SK-N-MC (cell line): ENCODE measurements at regions not wholly inside any gene's neighbourhood (a gene's known extent, or its start where the extent isn't known, plus 50 kb on each side); places are given as distances from the start of the nearest gene placed in this dataset.

ENCODE experiments used
- EZH2 ChIP-seq: fragments of 200-600 bp; sonication (generic); IDR thresholded peaks from one replicate; pipeline ENCODE4 v1.6.1; 2017; ENCODE audit warnings: antibody characterized with exemption
- POLR2AphosphoS5 ChIP-seq: IDR thresholded peaks from 2 replicates; pipeline ENCODE4 v1.6.1; 2012; ENCODE audit warnings: mild to moderate bottlenecking, low read depth, low read length, borderline replicate concordance

GRCh38 chr4:53707491-53707890 lies 116.2 kb upstream of the LNX1 start:
- TF ChIP-seq EZH2, result no peak
- no peak for TF ChIP-seq POLR2AphosphoS5
